PC-3 (cell line): ENCODE measurements at regions not wholly inside any gene's neighbourhood (a gene's known extent, or its start where the extent isn't known, plus 50 kb on each side); places are given as distances from the start of the nearest gene placed in this dataset.

Experiments
- ATAC-seq: fragments of 200-7000 bp; cut with Tn5 transposase; 2 replicates; pipeline ENCODE4 v1.9.1; 2020; ENCODE audit warnings: mild to moderate bottlenecking, moderate library complexity
- BruUV-seq: library from RNA; stranded (reverse); fragments of 400-500 nt; replicated peaks from 2 replicates; lab custom pipeline; 2021; lab: Mats Ljungman, UMichigan
- CTCF ChIA-PET: fragments of 300-600 bp; sonication (Branson Sonifier 250); formaldehyde crosslinking; loops from one replicate; lab custom pipeline; 2022; ENCODE audit warnings: antibody characterized with exemption; lab: Charles Lee
- POLR2A ChIA-PET: fragments of 300-600 bp; sonication (Branson Sonifier 250); formaldehyde crosslinking; loops from one replicate; lab custom pipeline; 2022; ENCODE audit warnings: antibody characterized with exemption; ENCODE audit not compliant: unreplicated experiment; lab: Charles Lee
- DNase-seq: peaks from one replicate; pipeline ENCODE4 v3.0.0-alpha.2; 2015
- H2AFZ ChIP-seq: fragments of 300-600 bp; sonication (generic); 2 replicates; pipeline ENCODE4 v1.6.0; 2016; ENCODE audit warnings: antibody characterized with exemption, low read length
- H3F3A ChIP-seq: fragments of 300-600 bp; sonication (generic); one replicate; pipeline ENCODE4 v1.6.0; 2017; ENCODE audit warnings: antibody characterized with exemption, low read length, control low read depth, mild to moderate bottlenecking; ENCODE audit not compliant: unreplicated experiment
- H3K27ac ChIP-seq: fragments of 300-600 bp; sonication (generic); 2 replicates; pipeline ENCODE4 v1.5.1; 2016; ENCODE audit warnings: mild to moderate bottlenecking, low read length
- H3K27me3 ChIP-seq: fragments of 300-600 bp; sonication (generic); 2 replicates; pipeline ENCODE4 v1.6.1; 2016; ENCODE audit warnings: low read length, mixed read lengths
- H3K36me3 ChIP-seq: fragments of 300-600 bp; sonication (generic); 2 replicates; pipeline ENCODE4 v1.6.1; 2016; ENCODE audit warnings: low read depth, mixed run types, low read length, mixed read lengths
- H3K4me1 ChIP-seq: fragments of 300-600 bp; sonication (generic); 2 replicates; pipeline ENCODE4 v1.5.1; 2016; ENCODE audit warnings: low read length; ENCODE audit not compliant: insufficient read depth
- H3K4me2 ChIP-seq: fragments of 300-600 bp; sonication (generic); 2 replicates; pipeline ENCODE4 v1.6.0; 2016; ENCODE audit warnings: low read length
- H3K4me3 ChIP-seq: fragments of 300-600 bp; sonication (generic); 2 replicates; pipeline ENCODE4 v1.5.1; 2016; ENCODE audit warnings: mild to moderate bottlenecking, low read length, mixed read lengths
- H3K79me2 ChIP-seq: fragments of 300-600 bp; sonication (generic); 2 replicates; pipeline ENCODE4 v1.6.1; 2017; ENCODE audit warnings: low read length, mixed read lengths
- H3K9ac ChIP-seq: fragments of 300-600 bp; sonication (generic); 2 replicates; pipeline ENCODE4 v1.6.0; 2016; ENCODE audit warnings: mild to moderate bottlenecking, low read length
- H3K9me2 ChIP-seq: fragments of 300-600 bp; sonication (generic); replicated peaks from 2 replicates; pipeline ENCODE4 v1.6.1; 2016; ENCODE audit warnings: mixed run types, low read length, mixed read lengths
- H3K9me3 ChIP-seq: fragments of 300-600 bp; sonication (generic); 2 replicates; pipeline ENCODE4 v1.6.1; 2016; ENCODE audit warnings: low read length, mixed read lengths
- H4K20me1 ChIP-seq: fragments of 300-600 bp; sonication (generic); 2 replicates; pipeline ENCODE4 v1.6.1; 2016; ENCODE audit warnings: low read length, mixed read lengths
- EZH2 ChIP-seq: fragments of 300-600 bp; sonication (generic); IDR thresholded peaks from one replicate; pipeline ENCODE4 v1.6.1; 2017; ENCODE audit warnings: antibody characterized with exemption, mild to moderate bottlenecking, low read length; ENCODE audit not compliant: unreplicated experiment
- EZH2phosphoT487 ChIP-seq: fragments of 300-600 bp; sonication (generic); IDR thresholded peaks from 2 replicates; pipeline ENCODE4 v1.6.1; 2018; ENCODE audit warnings: mild to moderate bottlenecking, antibody characterized with exemption, low read length, borderline replicate concordance
- intact Hi-C: fragments of 100-400 bp; cut with micrococcal nuclease; formaldehyde crosslinking; loops from 2 replicates; pipeline ENCODE4 v1.9.0; 2023
- TF ChIP-seq, protein P1 (sequence below): fragments of 300-600 bp; sonication (generic); conservative IDR thresholded peaks from 2 replicates; pipeline ENCODE4 v1.5.1; 2017; ENCODE audit warnings: antibody characterized with exemption, low read depth, mild to moderate bottlenecking, low read length

DNA sequence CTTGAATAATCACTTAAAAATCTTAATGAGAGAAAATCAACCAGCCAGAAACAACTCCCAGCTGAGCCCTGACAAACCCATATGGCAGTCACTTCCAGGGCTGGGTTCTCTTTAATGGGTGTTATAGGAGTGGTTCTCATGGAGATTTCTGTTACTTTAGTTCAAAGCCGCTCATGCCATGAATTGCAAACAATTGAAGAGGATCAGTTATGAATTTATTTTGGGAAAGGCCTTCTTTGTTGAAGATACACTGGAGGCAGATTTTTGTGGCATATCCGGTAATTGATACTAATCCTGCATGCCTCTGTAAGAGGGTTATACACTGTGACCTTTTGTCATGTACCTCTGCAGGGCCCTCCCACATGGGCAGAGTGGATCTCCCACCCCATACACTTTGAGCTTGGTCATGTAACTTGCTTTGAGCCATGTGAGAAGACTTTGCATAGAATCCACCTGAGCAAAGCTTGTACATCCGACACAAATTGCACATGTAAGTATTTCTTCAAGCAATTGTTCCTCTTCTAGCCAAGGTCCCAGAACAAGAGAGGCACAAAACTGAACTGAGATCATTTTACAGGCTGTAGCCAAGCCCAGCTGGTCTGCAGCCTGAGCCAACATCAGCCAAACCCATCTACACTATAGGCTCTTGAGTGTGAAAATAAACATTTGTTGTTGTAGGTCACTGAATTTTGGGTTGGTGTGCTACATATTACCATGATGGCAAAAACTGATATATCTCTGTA lies 492.3 kb downstream of the PREX1 start:
- H3K79me2 ChIP-seq, result no peaks in the 10 kb centered on the region
- no peaks in the 10 kb centered on the region for H3K36me3 ChIP-seq
- intact Hi-C loops, result no loop called here
- no peaks in the 10 kb centered on the region for H4K20me1 ChIP-seq
- DNase-seq (no peak), ATAC-seq (no peak)
- TF ChIP-seq EZH2, result no peak
- TF ChIP-seq, protein P1, sequence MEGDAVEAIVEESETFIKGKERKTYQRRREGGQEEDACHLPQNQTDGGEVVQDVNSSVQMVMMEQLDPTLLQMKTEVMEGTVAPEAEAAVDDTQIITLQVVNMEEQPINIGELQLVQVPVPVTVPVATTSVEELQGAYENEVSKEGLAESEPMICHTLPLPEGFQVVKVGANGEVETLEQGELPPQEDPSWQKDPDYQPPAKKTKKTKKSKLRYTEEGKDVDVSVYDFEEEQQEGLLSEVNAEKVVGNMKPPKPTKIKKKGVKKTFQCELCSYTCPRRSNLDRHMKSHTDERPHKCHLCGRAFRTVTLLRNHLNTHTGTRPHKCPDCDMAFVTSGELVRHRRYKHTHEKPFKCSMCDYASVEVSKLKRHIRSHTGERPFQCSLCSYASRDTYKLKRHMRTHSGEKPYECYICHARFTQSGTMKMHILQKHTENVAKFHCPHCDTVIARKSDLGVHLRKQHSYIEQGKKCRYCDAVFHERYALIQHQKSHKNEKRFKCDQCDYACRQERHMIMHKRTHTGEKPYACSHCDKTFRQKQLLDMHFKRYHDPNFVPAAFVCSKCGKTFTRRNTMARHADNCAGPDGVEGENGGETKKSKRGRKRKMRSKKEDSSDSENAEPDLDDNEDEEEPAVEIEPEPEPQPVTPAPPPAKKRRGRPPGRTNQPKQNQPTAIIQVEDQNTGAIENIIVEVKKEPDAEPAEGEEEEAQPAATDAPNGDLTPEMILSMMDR, result no peak
- no peak for TF ChIP-seq EZH2phosphoT487
- H3K27ac ChIP-seq, result no peak overlapping the region
- H3K9me2 ChIP-seq, result no peaks in the 10 kb centered on the region
- no peak overlapping the region for H2AFZ ChIP-seq
- no peaks in the 10 kb centered on the region for H3K27me3 ChIP-seq
- H3K4me1 ChIP-seq, result peaks cover 39% of the 10 kb centered on the region
- H3K4me3 ChIP-seq, result no peak overlapping the region
- H3F3A ChIP-seq, result peaks cover 9% of the 10 kb centered on the region
- H3K9me3 ChIP-seq, result no peaks in the 10 kb centered on the region
- H3K9ac ChIP-seq, result no peak overlapping the region
- BruUV-seq, result no TSS peak
- POLR2A ChIA-PET, result no interaction called here
- no peak overlapping the region for H3K4me2 ChIP-seq
- CTCF ChIA-PET, result no interaction called here

DNA sequence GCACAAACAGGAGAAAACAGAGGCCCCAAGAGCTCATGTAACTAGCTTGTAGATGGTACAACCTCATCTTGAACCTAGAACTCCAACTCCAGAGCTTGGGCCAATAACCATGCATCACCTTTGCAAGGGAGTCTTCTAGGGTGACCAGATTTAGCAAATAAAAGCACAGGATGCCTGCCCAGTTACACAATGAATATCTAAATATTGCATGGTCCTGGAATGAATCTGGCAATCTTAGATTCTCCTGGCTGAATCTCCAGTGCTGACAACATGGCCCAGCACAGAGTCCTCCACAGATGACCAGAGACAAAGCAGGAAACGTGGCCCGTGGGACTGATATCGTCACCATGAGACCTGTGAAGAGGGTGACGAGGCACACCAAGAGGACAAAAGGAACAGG lies 494.1 kb downstream of the PREX1 start:
- H4K20me1 ChIP-seq, result no peaks in the 10 kb centered on the region
- peaks cover 9% of the 10 kb centered on the region for H3F3A ChIP-seq
- intact Hi-C loops, result no loop called here
- CTCF ChIA-PET, result no interaction called here
- H3K79me2 ChIP-seq, result no peaks in the 10 kb centered on the region
- POLR2A ChIA-PET, result no interaction called here
- H3K9me3 ChIP-seq, result no peaks in the 10 kb centered on the region
- ATAC-seq (no peak), DNase-seq (no peak)
- TF ChIP-seq EZH2phosphoT487 (no peak), EZH2 (no peak)
- TF ChIP-seq, protein P1, result no peak
- H3K9ac ChIP-seq, result no peak overlapping the region
- no peak overlapping the region for H3K27ac ChIP-seq
- no peaks in the 10 kb centered on the region for H3K9me2 ChIP-seq
- no peak overlapping the region for H3K4me2 ChIP-seq
- no TSS peak for BruUV-seq
- no peaks in the 10 kb centered on the region for H3K36me3 ChIP-seq
- H3K27me3 ChIP-seq, result no peaks in the 10 kb centered on the region
- H3K4me3 ChIP-seq, result no peak overlapping the region
- H3K4me1 ChIP-seq, result peaks cover 40% of the 10 kb centered on the region
- H2AFZ ChIP-seq, result no peak overlapping the region

DNA sequence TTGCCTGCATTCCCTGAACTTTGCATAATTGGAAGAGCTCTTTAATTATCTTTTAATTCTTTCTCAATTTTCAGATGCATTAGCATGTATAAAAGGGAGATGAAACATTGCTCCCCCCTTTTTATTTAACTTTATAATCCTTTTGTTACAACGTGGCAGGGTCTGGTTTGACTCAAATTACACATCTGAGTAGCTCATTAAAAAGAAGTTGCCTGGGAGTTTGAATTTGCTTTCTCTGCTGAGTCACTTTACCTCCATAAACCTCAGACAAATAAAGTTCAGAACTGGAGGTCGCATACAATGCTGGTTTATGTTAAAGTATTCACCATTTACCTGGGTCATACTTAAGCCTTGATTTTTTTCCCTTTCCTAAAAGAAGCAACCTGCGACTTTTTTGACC lies 495.2 kb downstream of the PREX1 start:
- no TSS peak for BruUV-seq
- H4K20me1 ChIP-seq, result no peaks in the 10 kb centered on the region
- H2AFZ ChIP-seq, result peak overlapping the region; percentile 41
- H3K27ac ChIP-seq, result peak overlapping the region; percentile 79
- no peaks in the 10 kb centered on the region for H3K27me3 ChIP-seq
- no peaks in the 10 kb centered on the region for H3K9me3 ChIP-seq
- H3K9ac ChIP-seq, result peak overlapping the region; percentile 59
- TF ChIP-seq EZH2phosphoT487 (no peak), EZH2 (no peak)
- TF ChIP-seq, protein P1, result no peak
- H3K36me3 ChIP-seq, result no peaks in the 10 kb centered on the region
- CTCF ChIA-PET, result no interaction called here
- DNase-seq (peak; percentile 91), ATAC-seq (peak; percentile 80)
- POLR2A ChIA-PET, result interaction anchor here (0.6 kb wide), 2 partner anchors 405 to 723 kb away, joined by 3 to 4 read pairs; no protein-coding TSS in a partner anchor
- peaks cover 9% of the 10 kb centered on the region for H3F3A ChIP-seq
- no peaks in the 10 kb centered on the region for H3K9me2 ChIP-seq
- H3K4me2 ChIP-seq, result peak overlapping the region; percentile 73
- peak overlapping the region; percentile 31; the same call in 1 of the 2 replicates for H3K4me3 ChIP-seq
- peaks cover 39% of the 10 kb centered on the region for H3K4me1 ChIP-seq
- intact Hi-C loops, result no loop called here
- H3K79me2 ChIP-seq, result no peaks in the 10 kb centered on the region
